KMS-11 (cell line): ENCODE measurements at regions not wholly inside any gene's neighbourhood (a gene's known extent, or its start where the extent isn't known, plus 50 kb on each side); places are given as distances from the start of the nearest gene placed in this dataset.

ENCODE experiments used
- H2AFZ ChIP-seq: fragments of 200-600 bp; sonication (generic); 2 replicates; pipeline ENCODE4 v1.6.1; 2016; ENCODE audit warnings: antibody characterized with exemption, mixed run types, low read depth
- H3K27ac ChIP-seq: fragments of 200-600 bp; sonication (generic); 2 replicates; pipeline ENCODE4 v1.6.1; 2016; ENCODE audit warnings: mild to moderate bottlenecking, mixed run types
- H3K27me3 ChIP-seq: fragments of 200-600 bp; sonication (generic); 2 replicates; pipeline ENCODE4 v1.6.1; 2017; ENCODE audit warnings: mild to moderate bottlenecking, low read depth, mixed run types, moderate library complexity; ENCODE audit not compliant: insufficient read depth
- H3K36me3 ChIP-seq: fragments of 200-600 bp; sonication (generic); 2 replicates; pipeline ENCODE4 v1.6.1; 2017; ENCODE audit warnings: mild to moderate bottlenecking, mixed run types; ENCODE audit not compliant: insufficient read depth
- H3K4me1 ChIP-seq: fragments of 200-600 bp; sonication (generic); 2 replicates; pipeline ENCODE4 v1.6.1; 2016; ENCODE audit warnings: mild to moderate bottlenecking, low read depth, mixed run types; ENCODE audit not compliant: poor library complexity, severe bottlenecking
- H3K4me2 ChIP-seq: fragments of 200-600 bp; sonication (generic); 2 replicates; pipeline ENCODE4 v1.7.0; 2016; ENCODE audit warnings: mild to moderate bottlenecking, mixed run types
- H3K4me3 ChIP-seq: fragments of 200-600 bp; sonication (generic); IDR thresholded peaks from 2 replicates; pipeline ENCODE4 v1.6.1; 2017; ENCODE audit warnings: low read depth, low read length, mixed read lengths; ENCODE audit not compliant: insufficient read depth
- H3K79me2 ChIP-seq: fragments of 200-600 bp; sonication (generic); 2 replicates; pipeline ENCODE4 v1.6.1; 2016; ENCODE audit warnings: low read depth, mixed run types; ENCODE audit not compliant: insufficient read depth
- H3K9ac ChIP-seq: fragments of 200-600 bp; sonication (generic); 2 replicates; pipeline ENCODE4 v1.6.1; 2016; ENCODE audit warnings: mild to moderate bottlenecking, mixed run types
- H4K20me1 ChIP-seq: fragments of 200-600 bp; sonication (generic); 2 replicates; pipeline ENCODE4 v1.6.1; 2016; ENCODE audit warnings: mild to moderate bottlenecking, mixed run types; ENCODE audit not compliant: insufficient read depth
- CTCF ChIP-seq: fragments of 200-600 bp; sonication (generic); conservative IDR thresholded peaks from 2 replicates; pipeline ENCODE4 v1.6.1; 2017; ENCODE audit warnings: low read depth, mild to moderate bottlenecking, antibody characterized with exemption, low read length, moderate library complexity, mixed read lengths

DNA sequence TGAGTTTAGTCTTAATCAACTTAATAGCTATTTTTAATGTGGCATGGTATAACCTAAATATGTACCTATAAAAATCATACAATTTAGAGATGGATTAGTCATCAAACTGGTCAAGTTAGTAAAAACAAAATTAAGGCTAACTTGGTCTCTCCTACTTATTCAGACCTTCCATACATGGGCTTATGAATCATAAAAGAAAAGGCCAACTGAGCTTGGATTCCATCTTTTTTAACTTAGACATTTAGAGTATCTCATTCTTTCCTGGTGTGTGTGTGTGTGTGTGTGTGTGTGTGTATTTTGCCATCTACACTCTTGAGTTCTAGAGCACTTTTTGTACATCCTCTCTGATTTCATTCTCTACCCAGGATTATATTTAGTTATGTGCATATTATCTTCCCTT is 637.5 kb downstream of the PLCL1 start:
- H3K79me2 ChIP-seq = no peaks in the 10 kb centered on the region
- H2AFZ ChIP-seq = no peak overlapping the region
- no peak overlapping the region for H3K4me3 ChIP-seq
- no peak overlapping the region for H3K4me2 ChIP-seq
- H3K36me3 ChIP-seq = no peaks in the 10 kb centered on the region
- H3K27me3 ChIP-seq = no peaks in the 10 kb centered on the region
- no peak for TF ChIP-seq CTCF
- no peak overlapping the region for H3K27ac ChIP-seq
- H3K4me1 ChIP-seq = no peaks in the 10 kb centered on the region
- H4K20me1 ChIP-seq = no peaks in the 10 kb centered on the region
- H3K9ac ChIP-seq = no peak overlapping the region

GRCh38 chr2:198441246-198441645 is 636.9 kb downstream of the PLCL1 start:
- H3K9ac ChIP-seq = no peak overlapping the region
- TF ChIP-seq CTCF = no peak

GRCh38 chr2:198440833-198441232 is 636.4 kb downstream of the PLCL1 start:
- no peak overlapping the region for H2AFZ ChIP-seq
- TF ChIP-seq CTCF = no peak
- H3K27me3 ChIP-seq = no peaks in the 10 kb centered on the region
- no peak overlapping the region for H3K27ac ChIP-seq
- no peaks in the 10 kb centered on the region for H4K20me1 ChIP-seq
- H3K36me3 ChIP-seq = no peaks in the 10 kb centered on the region
- no peak overlapping the region for H3K4me3 ChIP-seq
- H3K79me2 ChIP-seq = no peaks in the 10 kb centered on the region
- H3K4me1 ChIP-seq = no peaks in the 10 kb centered on the region
- H3K9ac ChIP-seq = no peak overlapping the region
- H3K4me2 ChIP-seq = no peak overlapping the region

More at GRCh38 chr2:198441246-198441645, 636.9 kb downstream of the PLCL1 start:
- Histone ChIP-seq H3K79me2 (no peaks in the 10 kb centered on the region), H4K20me1 (no peaks in the 10 kb centered on the region), H3K27me3 (no peaks in the 10 kb centered on the region), H2AFZ (no peak overlapping the region), H3K4me3 (no peak overlapping the region), H3K27ac (no peak overlapping the region), H3K4me2 (no peak overlapping the region), H3K36me3 (no peaks in the 10 kb centered on the region), H3K4me1 (no peaks in the 10 kb centered on the region)

DNA sequence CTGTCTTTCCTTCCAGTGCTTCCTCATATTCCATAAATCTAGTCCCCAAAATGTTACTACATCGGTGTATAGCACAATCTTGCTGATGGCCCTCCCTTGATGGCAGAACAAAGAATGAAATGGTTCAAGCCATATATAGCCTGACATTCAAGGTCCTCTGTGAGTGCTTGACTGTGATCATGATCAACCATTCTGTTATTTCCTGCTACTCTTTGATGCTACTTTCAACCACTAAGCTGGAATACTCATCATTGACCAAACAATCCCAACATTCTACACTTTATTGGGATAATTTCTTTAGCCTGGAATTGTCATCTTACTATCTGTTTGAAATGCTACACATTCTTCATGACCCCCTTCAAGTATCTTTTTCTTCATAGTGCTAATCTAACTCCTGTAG is 633.9 kb downstream of the PLCL1 start:
- Histone ChIP-seq H2AFZ (no peak overlapping the region), H3K36me3 (no peaks in the 10 kb centered on the region), H3K9ac (no peak overlapping the region), H3K4me3 (no peak overlapping the region), H3K27ac (no peak overlapping the region), H4K20me1 (no peaks in the 10 kb centered on the region), H3K27me3 (no peaks in the 10 kb centered on the region), H3K79me2 (no peaks in the 10 kb centered on the region), H3K4me2 (no peak overlapping the region), H3K4me1 (no peaks in the 10 kb centered on the region)
- TF ChIP-seq CTCF = no peak

- H3K36me3 ChIP-seq = no peaks in the 10 kb centered on the region
- no peak overlapping the region for H3K4me2 ChIP-seq
- no peaks in the 10 kb centered on the region for H4K20me1 ChIP-seq
- H3K9ac ChIP-seq = no peak overlapping the region
- no peak overlapping the region for H2AFZ ChIP-seq
- H3K79me2 ChIP-seq = no peaks in the 10 kb centered on the region
- H3K4me3 ChIP-seq = no peak overlapping the region
- no peaks in the 10 kb centered on the region for H3K4me1 ChIP-seq
- no peak for TF ChIP-seq CTCF
- no peak overlapping the region for H3K27ac ChIP-seq
- no peaks in the 10 kb centered on the region for H3K27me3 ChIP-seq
Measured at GRCh38 chr2:198424112-198424511, 619.7 kb downstream of the PLCL1 start.
